ENCODE measurements at regions not wholly inside any gene's neighbourhood (a gene's known extent, or its start where the extent isn't known, plus 50 kb on each side); places are given as distances from the start of the nearest gene placed in this dataset.

- TF ChIP-seq CTCF (conservative IDR thresholded peaks at IDR 0.05; ENCODE audit: low read depth, low read length) = no peak
- no peak for TF ChIP-seq EZH2 (IDR thresholded peaks at IDR 0.05; ENCODE audit: borderline replicate concordance, low read depth, low read length, poor library complexity, severe bottlenecking)
Observed at GRCh38 chr7:25718596-25718995, 433.4 kb upstream of the NFE2L3 start.
